SK-N-MC (cell line): ENCODE measurements at regions not wholly inside any gene's neighbourhood (a gene's known extent, or its start where the extent isn't known, plus 50 kb on each side); places are given as distances from the start of the nearest gene placed in this dataset.

Experiments
- DNase-seq: peaks from one replicate; pipeline ENCODE4 v3.0.0-alpha.2; 2011; ENCODE audit warnings: low read depth, low spot score
- H3K27ac ChIP-seq: fragments of 200-600 bp; sonication (generic); 2 replicates; pipeline ENCODE4 v1.5.1; 2016; ENCODE audit warnings: mixed run types
- H3K36me3 ChIP-seq: fragments of 200-600 bp; sonication (generic); 2 replicates; pipeline ENCODE4 v1.6.1; 2017; ENCODE audit warnings: antibody characterized with exemption, low read length, mixed read lengths; ENCODE audit not compliant: insufficient read depth
- H3K4me3 ChIP-seq: fragments of 200-600 bp; sonication (generic); 2 replicates; pipeline ENCODE4 v1.5.1; 2016
- H3K9ac ChIP-seq: fragments of 200-600 bp; sonication (generic); 2 replicates; pipeline ENCODE4 v1.8.0; 2017; ENCODE audit warnings: mixed run types, mixed read lengths; ENCODE audit not compliant: insufficient read length
- H3K9me3 ChIP-seq: fragments of 200-600 bp; sonication (generic); 2 replicates; pipeline ENCODE4 v1.6.1; 2017; ENCODE audit warnings: low read depth, mild to moderate bottlenecking, antibody characterized with exemption, low read length, moderate library complexity, mixed read lengths
- EZH2 ChIP-seq: fragments of 200-600 bp; sonication (generic); IDR thresholded peaks from one replicate; pipeline ENCODE4 v1.6.1; 2017; ENCODE audit warnings: antibody characterized with exemption
- FOXP2 ChIP-seq: optimal IDR thresholded peaks from 2 replicates; pipeline ENCODE3; 2011; ENCODE audit warnings: mild to moderate bottlenecking, moderate library complexity; ENCODE audit not compliant: insufficient read depth; ENCODE audit errors: extremely low read length, control extremely low read depth
- POLR2AphosphoS5 ChIP-seq: IDR thresholded peaks from 2 replicates; pipeline ENCODE4 v1.6.1; 2012; ENCODE audit warnings: mild to moderate bottlenecking, low read depth, low read length, borderline replicate concordance

- no peaks in the 10 kb centered on the region for H3K9me3 ChIP-seq
- no peak for TF ChIP-seq POLR2AphosphoS5
Measured at GRCh38 chr11:42098075-42098474, 638.6 kb upstream of the LRRC4C start.

GRCh38 chr11:42112866-42113265 lies 653.4 kb upstream of the LRRC4C start:
- no peak for DNase-seq
- Histone ChIP-seq H3K27ac (no peak overlapping the region), H3K36me3 (no peaks in the 10 kb centered on the region), H3K9ac (no peak overlapping the region), H3K4me3 (no peak overlapping the region), H3K9me3 (no peaks in the 10 kb centered on the region)
- TF ChIP-seq POLR2AphosphoS5 (no peak), FOXP2 (no peak), EZH2 (no peak)

More at GRCh38 chr11:42098075-42098474, 638.6 kb upstream of the LRRC4C start:
- Histone ChIP-seq H3K4me3 (no peak overlapping the region), H3K9ac (no peak overlapping the region), H3K27ac (no peak overlapping the region), H3K36me3 (no peaks in the 10 kb centered on the region)
- DNase-seq: no peak

- Histone ChIP-seq H3K4me3 (no peak overlapping the region), H3K9me3 (no peaks in the 10 kb centered on the region), H3K9ac (no peak overlapping the region), H3K36me3 (no peaks in the 10 kb centered on the region), H3K27ac (no peak overlapping the region)
- no peak for TF ChIP-seq FOXP2
- TF ChIP-seq EZH2: no peak
- TF ChIP-seq POLR2AphosphoS5: no peak
- no peak for DNase-seq
Measured at GRCh38 chr11:42114927-42115326, 655.5 kb upstream of the LRRC4C start.

- no peak for TF ChIP-seq POLR2AphosphoS5
- TF ChIP-seq EZH2: no peak
- TF ChIP-seq FOXP2: no peak
- no peak for DNase-seq
- no peak overlapping the region for H3K4me3 ChIP-seq
- no peaks in the 10 kb centered on the region for H3K9me3 ChIP-seq
- H3K9ac ChIP-seq: no peak overlapping the region
- no peak overlapping the region for H3K27ac ChIP-seq
- H3K36me3 ChIP-seq: no peaks in the 10 kb centered on the region
Measured at GRCh38 chr11:42138454-42138853, 679.0 kb upstream of the LRRC4C start.

- Histone ChIP-seq H3K36me3 (no peaks in the 10 kb centered on the region), H3K27ac (no peak overlapping the region)
- no peak for DNase-seq
Measured at GRCh38 chr11:42145311-42145710, 685.9 kb upstream of the LRRC4C start.

GRCh38 chr11:42161886-42162285 lies 702.4 kb upstream of the LRRC4C start:
- H3K36me3 ChIP-seq: no peaks in the 10 kb centered on the region
- no peak overlapping the region for H3K4me3 ChIP-seq
- H3K9me3 ChIP-seq: no peaks in the 10 kb centered on the region
- H3K9ac ChIP-seq: no peak overlapping the region
- H3K27ac ChIP-seq: no peak overlapping the region
- no peak for DNase-seq
- TF ChIP-seq POLR2AphosphoS5: no peak
- no peak for TF ChIP-seq FOXP2
- no peak for TF ChIP-seq EZH2

More at GRCh38 chr11:42145311-42145710, 685.9 kb upstream of the LRRC4C start:
- no peak overlapping the region for H3K4me3 ChIP-seq
- TF ChIP-seq POLR2AphosphoS5: no peak
- no peak for TF ChIP-seq FOXP2
- TF ChIP-seq EZH2: no peak
- H3K9me3 ChIP-seq: no peaks in the 10 kb centered on the region
- no peak overlapping the region for H3K9ac ChIP-seq

GRCh38 chr11:42169191-42169590 lies 709.7 kb upstream of the LRRC4C start:
- Histone ChIP-seq H3K36me3 (no peaks in the 10 kb centered on the region), H3K9me3 (no peaks in the 10 kb centered on the region), H3K9ac (no peak overlapping the region), H3K27ac (no peak overlapping the region), H3K4me3 (no peak overlapping the region)
- DNase-seq: no peak
- TF ChIP-seq FOXP2 (no peak), POLR2AphosphoS5 (no peak), EZH2 (no peak)

- no peak overlapping the region for H3K9ac ChIP-seq
- H3K36me3 ChIP-seq: no peaks in the 10 kb centered on the region
- no peak overlapping the region for H3K4me3 ChIP-seq
- no peak overlapping the region for H3K27ac ChIP-seq
- DNase-seq: no peak
- TF ChIP-seq FOXP2 (no peak), POLR2AphosphoS5 (no peak), EZH2 (no peak)
- no peaks in the 10 kb centered on the region for H3K9me3 ChIP-seq
Measured at GRCh38 chr11:42170601-42171000, 711.1 kb upstream of the LRRC4C start.

- Histone ChIP-seq H3K4me3 (no peak overlapping the region), H3K9me3 (no peaks in the 10 kb centered on the region), H3K27ac (no peak overlapping the region), H3K36me3 (no peaks in the 10 kb centered on the region), H3K9ac (no peak overlapping the region)
- TF ChIP-seq POLR2AphosphoS5 (no peak), EZH2 (no peak), FOXP2 (no peak)
- DNase-seq: no peak
Measured at GRCh38 chr11:42171046-42171445, 711.6 kb upstream of the LRRC4C start.

- no peak for DNase-seq
- no peak for TF ChIP-seq FOXP2
- no peak for TF ChIP-seq POLR2AphosphoS5
- TF ChIP-seq EZH2: no peak
- H3K9me3 ChIP-seq: no peaks in the 10 kb centered on the region
- no peak overlapping the region for H3K4me3 ChIP-seq
- H3K27ac ChIP-seq: no peak overlapping the region
- no peaks in the 10 kb centered on the region for H3K36me3 ChIP-seq
- no peak overlapping the region for H3K9ac ChIP-seq
Measured at GRCh38 chr11:42172441-42172840, 713.0 kb upstream of the LRRC4C start.
